Activated naive CD4-positive, alpha-beta T cell treated with anti-CD3 and anti-CD28 coated beads, Interleukin-2, amount 50 U/mL, for 72 hours (primary cell): ENCODE measurements at regions not wholly inside any gene's neighbourhood (a gene's known extent, or its start where the extent isn't known, plus 50 kb on each side); places are given as distances from the start of the nearest gene placed in this dataset.
A peak's percentile ranks its signal among the peaks of the same experiment; 100 is the strongest.
"Not testable (repeated sequence)": the region's sequence is repeated elsewhere in the genome, so short reads cannot be mapped to it uniquely, and the experiment has no call there.

Experiments
- ATAC-seq, 2 donors: fragments of 150-1000 bp; cut with Tn5 transposase; 2 replicates each; pipeline ENCODE4 v1.10.0; 2021; ENCODE audit warnings: mild to moderate bottlenecking in 2 of 2, moderate library complexity in 2 of 2
- DNase-seq, 2 donors: peaks; one replicate each; pipeline ENCODE4 v3.0.0; 2021 to 2022; ENCODE audit warnings: low spot score in 2 of 2
- H3K27ac Mint-ChIP-seq, 2 donors: one replicate each; pipeline ENCODE4 v1.8.0; 2022; ENCODE audit warnings: mild to moderate bottlenecking in 2 of 2, mixed read lengths in 2 of 2
- H3K36me3 Mint-ChIP-seq, 2 donors: one replicate each; pipeline ENCODE4 v1.8.0; 2022; ENCODE audit warnings: mixed read lengths in 2 of 2
- H3K9me3 Mint-ChIP-seq, 2 donors: one replicate each; pipeline ENCODE4 v1.8.0; 2022; ENCODE audit warnings: mixed read lengths in 2 of 2

GRCh38 chr7:3151784-3152183, 108.1 kb upstream of the CARD11 start:
- ATAC-seq (no peak), DNase-seq (no peak)
- Mint-ChIP-seq H3K9me3 (no peaks in the 10 kb centered on the region), H3K27ac (no peak overlapping the region), H3K36me3 (no peaks in the 10 kb centered on the region)

- ATAC-seq (peak in 1 of 2 donors; percentile 23), DNase-seq (no peak)
- Mint-ChIP-seq H3K27ac (no peak overlapping the region), H3K9me3 (no peaks in the 10 kb centered on the region), H3K36me3 (no peaks in the 10 kb centered on the region)
Measured at GRCh38 chr7:3152714-3153113, 109.0 kb upstream of the CARD11 start.

DNA sequence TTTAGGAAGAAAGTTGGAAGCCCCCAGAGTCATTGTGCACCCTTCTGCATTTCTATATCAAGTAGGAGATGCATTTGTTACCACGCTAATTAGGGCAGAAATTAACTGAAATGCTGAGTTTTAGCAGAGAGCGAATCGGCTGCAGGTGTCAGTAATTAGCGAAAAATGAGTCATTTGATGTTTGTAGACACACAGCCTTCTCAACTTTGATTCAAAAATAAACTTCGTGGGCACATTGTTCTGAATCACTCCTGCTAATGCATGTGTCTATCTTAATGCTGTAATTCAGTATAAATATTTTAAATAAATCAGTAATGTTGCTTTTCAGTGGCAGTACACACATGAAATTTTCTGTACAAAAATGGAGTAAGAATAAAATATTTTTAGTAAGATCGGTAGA, 109.5 kb upstream of the CARD11 start:
- DNase-seq (no peak), ATAC-seq (peak in 1 of 2 donors; percentile 74)
- Mint-ChIP-seq H3K36me3 (no peaks in the 10 kb centered on the region), H3K9me3 (no peaks in the 10 kb centered on the region), H3K27ac (no peak overlapping the region)

- Mint-ChIP-seq H3K9me3 (no peaks in the 10 kb centered on the region), H3K36me3 (no peaks in the 10 kb centered on the region), H3K27ac (peak overlapping the region in 1 of 2 donors; percentile 40)
- DNase-seq (no peak), ATAC-seq (peak in 1 of 2 donors; percentile 55)
Measured at GRCh38 chr7:3154317-3154716, 110.7 kb upstream of the CARD11 start.

- DNase-seq: peak in 1 of 2 donors; percentile 66
Measured at GRCh38 chr7:3154881-3155494, 111.3 kb upstream of the CARD11 start.

GRCh38 chr7:3156508-3156907, 112.8 kb upstream of the CARD11 start:
- DNase-seq: no peak
- no peak for ATAC-seq
- Mint-ChIP-seq H3K27ac (no peak overlapping the region), H3K36me3 (no peaks in the 10 kb centered on the region), H3K9me3 (no peaks in the 10 kb centered on the region)

More at GRCh38 chr7:3154881-3155494, 111.3 kb upstream of the CARD11 start:
- Mint-ChIP-seq H3K36me3 (no peaks in the 10 kb centered on the region), H3K27ac (peak overlapping the region in 1 of 2 donors; percentile 40), H3K9me3 (no peaks in the 10 kb centered on the region)
- peak; percentile 66 to 74 for ATAC-seq

DNA sequence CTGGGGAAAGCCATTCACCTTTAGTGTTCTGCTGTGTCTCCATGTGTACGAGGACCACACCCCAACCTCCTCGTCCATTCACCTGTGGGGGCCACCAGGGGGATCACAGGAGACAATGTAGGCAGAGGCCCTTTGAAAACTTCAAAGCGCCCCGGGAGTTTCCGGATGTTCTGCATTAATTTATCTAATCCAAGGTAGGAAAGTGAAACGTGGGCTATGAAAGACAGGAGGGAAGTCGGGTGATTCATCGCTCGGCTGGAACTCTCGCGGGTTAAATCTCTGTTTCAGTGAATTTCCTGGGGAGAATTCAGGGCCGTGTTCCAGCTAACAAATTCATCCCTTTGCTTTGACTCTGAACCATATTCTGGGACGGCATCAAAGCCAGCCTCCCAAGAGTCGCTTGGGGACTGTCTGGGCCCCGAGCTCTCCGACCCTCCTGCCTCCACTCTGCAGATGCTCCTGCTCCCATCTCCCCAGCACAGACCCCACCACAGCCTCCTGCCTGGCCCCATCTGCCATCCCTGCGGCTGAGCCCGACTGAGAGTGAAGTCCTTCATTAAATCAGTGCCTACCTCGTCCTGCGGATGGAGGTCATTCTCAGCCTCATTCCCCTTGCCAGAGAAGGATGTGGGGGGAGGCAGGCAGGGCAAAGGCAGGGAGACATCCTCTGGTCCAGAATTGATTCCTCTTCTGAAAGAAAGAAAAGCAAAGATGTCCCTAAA, 114.1 kb upstream of the CARD11 start:
- DNase-seq: no peak
- Mint-ChIP-seq H3K9me3 (no peaks in the 10 kb centered on the region), H3K27ac (peak overlapping the region in 1 of 2 donors; percentile 2)

GRCh38 chr7:3158341-3158760, 114.7 kb upstream of the CARD11 start:
- H3K36me3 Mint-ChIP-seq: no peaks in the 10 kb centered on the region
- H3K27ac Mint-ChIP-seq: no peak overlapping the region
- peaks cover 0 to 4% of the 10 kb centered on the region in 2 donors for H3K9me3 Mint-ChIP-seq
- DNase-seq (no peak), ATAC-seq (no peak)

More for the DNA sequence above, 114.1 kb upstream of the CARD11 start:
- no peaks in the 10 kb centered on the region for H3K36me3 Mint-ChIP-seq
- no peak for ATAC-seq

DNA sequence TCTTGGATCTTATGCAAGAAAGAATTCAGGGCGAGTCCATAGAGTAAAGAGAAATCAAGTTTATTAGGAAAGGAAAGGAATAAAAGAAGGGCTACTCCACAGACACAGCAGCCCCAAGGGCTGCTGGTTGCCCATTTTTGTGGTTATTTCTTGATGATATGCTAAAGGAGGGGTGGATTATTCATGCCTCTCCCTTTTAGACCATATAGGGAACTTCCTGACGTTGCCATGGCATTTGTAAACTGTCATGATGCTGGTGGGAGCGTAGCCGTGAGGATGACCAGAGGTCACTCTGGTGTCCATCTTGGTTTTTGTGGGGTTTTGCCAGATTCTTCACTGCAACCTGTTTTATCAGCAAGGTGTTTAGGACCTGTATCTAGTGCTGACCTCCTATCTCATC, 115.4 kb upstream of the CARD11 start:
- Mint-ChIP-seq H3K27ac (no peak overlapping the region), H3K9me3 (peaks cover 0 to 4% of the 10 kb centered on the region in 2 donors), H3K36me3 (no peaks in the 10 kb centered on the region)
- ATAC-seq: no peak
- no peak for DNase-seq

DNA sequence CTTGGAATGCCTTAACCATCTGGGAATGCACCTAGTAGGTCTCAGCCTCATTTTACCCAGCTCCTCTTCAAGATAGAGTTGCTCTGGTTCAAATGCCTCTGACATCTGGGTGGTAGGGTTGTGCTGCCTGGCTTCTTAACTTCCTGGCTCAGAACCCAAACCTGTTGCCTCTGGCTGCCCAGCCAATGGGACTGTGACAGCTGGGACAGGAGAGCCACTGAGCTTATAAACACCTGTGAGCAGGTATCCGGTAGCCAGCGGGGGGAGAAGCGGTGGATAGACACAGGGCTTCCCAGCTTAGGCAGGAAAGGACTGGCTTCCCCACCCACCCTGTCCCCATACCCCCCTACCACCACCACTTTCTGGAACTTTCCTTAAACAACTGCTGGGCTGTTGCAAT, 115.8 kb upstream of the CARD11 start:
- peaks cover 0 to 4% of the 10 kb centered on the region in 2 donors for H3K9me3 Mint-ChIP-seq
- DNase-seq (no peak), ATAC-seq (no peak)
- H3K36me3 Mint-ChIP-seq: no peaks in the 10 kb centered on the region
- no peak overlapping the region for H3K27ac Mint-ChIP-seq

DNA sequence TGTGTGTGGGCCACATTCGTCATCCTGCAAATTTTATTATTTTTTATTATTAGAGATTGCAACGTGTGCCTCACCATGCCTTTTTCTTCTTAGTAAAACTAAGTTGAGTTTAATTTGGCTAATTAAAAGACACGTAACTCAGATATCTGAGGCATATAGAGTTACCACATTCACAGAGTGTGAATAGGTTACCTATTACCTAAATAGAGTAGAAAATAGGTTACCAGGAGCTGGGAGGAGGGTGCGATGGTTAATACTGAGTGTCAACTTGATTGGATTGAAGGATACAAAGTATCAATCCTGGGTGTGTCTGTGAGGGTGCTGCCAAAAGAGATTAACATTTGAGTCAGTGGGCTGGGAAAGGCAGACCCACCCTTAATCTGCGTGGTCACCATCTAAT, 116.3 kb upstream of the CARD11 start:
- not testable (repeated sequence) for H3K27ac Mint-ChIP-seq, DNase-seq, ATAC-seq, H3K36me3 Mint-ChIP-seq, H3K9me3 Mint-ChIP-seq

- no peak overlapping the region for H3K27ac Mint-ChIP-seq
- peaks cover 0 to 4% of the 10 kb centered on the region in 2 donors for H3K9me3 Mint-ChIP-seq
- DNase-seq (no peak), ATAC-seq (no peak)
- H3K36me3 Mint-ChIP-seq: no peaks in the 10 kb centered on the region
Measured at GRCh38 chr7:3162289-3162688, 118.6 kb upstream of the CARD11 start.

DNA sequence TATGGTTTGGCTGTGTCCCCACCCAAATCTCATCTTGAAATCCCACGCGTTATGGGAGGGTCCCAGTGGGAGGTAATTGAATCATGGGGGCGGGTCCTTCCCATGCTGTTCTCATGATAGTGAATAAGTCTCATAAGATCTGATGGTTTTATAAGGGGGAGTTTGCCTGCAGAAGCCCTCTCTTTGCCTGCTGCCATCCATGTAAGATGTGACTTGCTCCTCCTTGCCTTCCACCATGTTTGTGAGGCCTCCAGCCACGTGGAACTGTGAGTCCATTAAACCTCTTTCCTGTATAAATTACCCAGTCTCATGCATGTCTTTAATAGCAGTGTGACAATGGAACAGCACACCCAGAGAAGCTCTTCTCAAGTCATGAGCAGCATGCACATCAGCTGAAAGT, 119.1 kb upstream of the CARD11 start:
- not testable (repeated sequence) for H3K36me3 Mint-ChIP-seq, H3K9me3 Mint-ChIP-seq, ATAC-seq, H3K27ac Mint-ChIP-seq, DNase-seq

- ATAC-seq (no peak), DNase-seq (no peak)
- peaks cover 0 to 4% of the 10 kb centered on the region in 2 donors for H3K9me3 Mint-ChIP-seq
- H3K36me3 Mint-ChIP-seq: no peaks in the 10 kb centered on the region
- H3K27ac Mint-ChIP-seq: no peak overlapping the region
Measured at GRCh38 chr7:3164380-3164792, 120.7 kb upstream of the CARD11 start.

DNA sequence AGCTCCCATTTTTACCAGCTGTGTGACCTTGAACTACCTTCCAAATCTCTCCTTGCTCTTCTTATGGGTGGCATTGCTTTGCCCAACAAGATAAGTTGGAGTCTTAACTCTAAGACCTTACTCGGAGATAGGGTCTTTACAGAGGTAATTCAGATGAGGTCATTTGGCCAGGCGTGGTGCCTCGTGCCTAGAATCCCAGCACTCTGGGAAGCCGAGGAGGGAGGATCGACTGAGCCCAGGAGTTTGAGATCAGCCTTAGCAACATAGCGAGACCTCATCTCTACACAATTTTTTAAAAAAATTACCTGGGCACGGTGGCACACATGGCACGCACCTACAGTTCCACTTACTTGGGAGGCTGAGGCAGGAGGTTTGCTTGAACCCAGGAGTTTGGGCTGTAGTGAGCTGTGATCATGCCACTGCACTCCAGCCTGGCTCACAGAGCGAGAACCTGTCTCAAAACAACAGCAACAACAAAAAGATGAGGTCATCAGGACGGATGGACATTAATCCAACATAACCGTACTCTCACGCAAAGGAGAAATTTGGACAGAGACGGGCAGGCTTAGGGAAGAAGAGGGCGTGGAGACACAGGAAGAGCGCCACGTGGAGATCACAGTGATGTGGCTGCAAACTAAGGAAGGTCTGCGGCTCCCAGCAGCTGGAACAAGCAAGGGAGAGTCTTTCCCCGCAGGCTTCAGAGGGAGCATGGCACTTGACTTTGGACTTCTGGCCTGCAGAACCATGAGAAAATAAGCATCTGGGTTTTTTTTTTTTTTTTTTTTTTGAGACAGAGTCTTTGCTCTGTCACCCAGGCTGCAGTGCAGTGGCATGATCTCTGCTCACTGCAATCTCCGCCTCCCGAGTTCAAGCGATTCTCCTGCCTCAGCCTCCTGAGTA, 122.3 kb upstream of the CARD11 start:
- Mint-ChIP-seq H3K27ac (no peak overlapping the region), H3K9me3 (peaks cover 0 to 4% of the 10 kb centered on the region in 2 donors), H3K36me3 (no peaks in the 10 kb centered on the region)
- DNase-seq (no peak), ATAC-seq (no peak)

- Mint-ChIP-seq H3K27ac (no peak overlapping the region), H3K36me3 (peaks cover 4 to 6% of the 10 kb centered on the region in 2 donors), H3K9me3 (peaks cover 5 to 13% of the 10 kb centered on the region in 2 donors)
- DNase-seq (no peak), ATAC-seq (no peak)
Measured at GRCh38 chr7:3167551-3167950, 123.9 kb upstream of the CARD11 start.

- Mint-ChIP-seq H3K27ac (no peak overlapping the region), H3K9me3 (peaks cover 5 to 9% of the 10 kb centered on the region in 2 donors)
- no peak for ATAC-seq
Measured at GRCh38 chr7:3168370-3168769, 124.7 kb upstream of the CARD11 start.

More at GRCh38 chr7:3168370-3168769, 124.7 kb upstream of the CARD11 start:
- H3K36me3 Mint-ChIP-seq: peaks cover 4 to 6% of the 10 kb centered on the region in 2 donors
- no peak for DNase-seq
